HPDE6-E6E7 (cell line): ENCODE measurements at regions not wholly inside any gene's neighbourhood (a gene's known extent, or its start where the extent isn't known, plus 50 kb on each side); places are given as distances from the start of the nearest gene placed in this dataset.
"Not testable (repeated sequence)": the region's sequence is repeated elsewhere in the genome, so short reads cannot be mapped to it uniquely, and the experiment has no call there.

Experiments used
- DNase-seq: peaks from one replicate; pipeline ENCODE4 v3.0.0; 2011; ENCODE audit warnings: missing footprints; ENCODE audit errors: extremely low spot score

DNA sequence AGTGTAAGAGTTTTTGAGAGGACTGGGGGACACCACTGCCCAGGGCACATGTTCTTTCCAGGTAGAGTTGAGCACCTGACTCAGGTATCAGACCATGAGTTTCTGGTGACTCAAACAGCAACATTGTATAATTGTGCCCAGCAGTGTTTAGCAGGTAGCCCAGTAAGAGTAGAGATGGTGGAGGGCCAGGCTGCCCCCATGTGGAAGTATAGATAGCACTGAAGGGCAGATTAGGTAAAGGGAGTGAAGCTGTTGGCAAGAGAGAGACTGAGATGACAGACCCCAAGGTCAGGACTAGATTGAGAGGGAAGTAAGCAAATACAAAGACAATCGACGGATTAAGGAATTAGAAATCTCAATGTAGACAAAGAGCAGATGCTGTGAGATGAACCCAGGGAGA lies 74.6 kb downstream of the TRIM42 start:
- no peak for DNase-seq

DNA sequence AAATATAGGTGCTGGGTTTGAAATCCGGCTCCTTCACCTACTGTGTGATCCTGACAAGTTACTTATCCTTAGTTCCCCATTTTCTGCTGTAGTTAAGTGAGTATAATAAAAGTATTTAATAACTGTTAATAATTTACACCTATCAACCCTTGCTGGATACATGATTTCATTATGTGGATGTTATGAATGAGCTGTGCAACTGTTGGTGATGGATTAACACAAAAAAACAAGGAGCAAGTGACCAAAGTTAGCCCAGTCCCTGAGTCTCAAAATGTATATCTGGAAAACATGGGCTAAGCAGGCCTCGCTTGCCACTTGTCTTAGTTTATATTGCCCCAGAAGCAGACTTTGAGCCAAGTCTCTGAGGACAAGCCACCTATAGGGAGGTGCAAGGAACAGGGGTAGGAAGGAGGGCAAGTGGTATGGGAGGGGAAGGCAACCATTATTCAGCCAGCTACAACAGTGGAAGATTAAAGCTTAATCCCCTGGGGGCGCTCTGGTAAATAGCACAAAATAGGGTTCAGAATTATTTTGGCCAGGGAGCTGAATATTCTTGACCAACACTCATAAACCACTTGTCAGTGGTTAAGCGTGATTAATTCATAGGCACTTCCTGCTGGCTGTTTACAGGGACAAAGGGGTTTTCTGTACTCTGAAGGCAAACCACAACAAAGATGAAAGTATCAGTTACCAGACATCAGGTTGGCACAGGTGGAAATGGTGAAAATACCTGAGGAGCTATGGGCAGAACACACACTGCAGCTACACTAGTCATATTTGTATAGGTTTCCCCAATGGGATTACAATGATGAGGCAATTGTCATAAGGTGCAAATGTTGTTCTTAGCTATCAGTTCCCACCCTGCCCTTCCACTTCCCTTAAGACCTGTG lies 76.2 kb downstream of the TRIM42 start:
- DNase-seq: no peak

DNA sequence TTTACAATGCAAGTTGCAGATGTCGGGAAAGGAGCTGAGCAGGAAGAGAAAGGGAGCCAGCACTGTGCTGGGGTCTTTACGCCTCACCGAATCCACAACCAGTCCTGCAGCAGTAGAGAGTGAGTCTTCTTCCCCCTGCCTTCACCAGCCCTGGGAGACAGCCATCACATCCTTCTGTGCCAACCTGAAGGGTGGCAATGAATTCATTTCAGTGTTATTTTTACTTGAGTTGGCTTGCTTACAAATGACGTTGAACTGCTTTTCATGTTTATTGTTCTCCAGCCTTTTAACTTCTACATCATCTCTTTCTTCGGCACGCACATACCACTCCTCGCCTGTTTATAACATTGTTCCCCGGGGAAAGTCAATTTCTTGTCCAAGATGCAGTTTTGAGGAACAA lies 77.1 kb downstream of the TRIM42 start:
- DNase-seq: no peak

DNA sequence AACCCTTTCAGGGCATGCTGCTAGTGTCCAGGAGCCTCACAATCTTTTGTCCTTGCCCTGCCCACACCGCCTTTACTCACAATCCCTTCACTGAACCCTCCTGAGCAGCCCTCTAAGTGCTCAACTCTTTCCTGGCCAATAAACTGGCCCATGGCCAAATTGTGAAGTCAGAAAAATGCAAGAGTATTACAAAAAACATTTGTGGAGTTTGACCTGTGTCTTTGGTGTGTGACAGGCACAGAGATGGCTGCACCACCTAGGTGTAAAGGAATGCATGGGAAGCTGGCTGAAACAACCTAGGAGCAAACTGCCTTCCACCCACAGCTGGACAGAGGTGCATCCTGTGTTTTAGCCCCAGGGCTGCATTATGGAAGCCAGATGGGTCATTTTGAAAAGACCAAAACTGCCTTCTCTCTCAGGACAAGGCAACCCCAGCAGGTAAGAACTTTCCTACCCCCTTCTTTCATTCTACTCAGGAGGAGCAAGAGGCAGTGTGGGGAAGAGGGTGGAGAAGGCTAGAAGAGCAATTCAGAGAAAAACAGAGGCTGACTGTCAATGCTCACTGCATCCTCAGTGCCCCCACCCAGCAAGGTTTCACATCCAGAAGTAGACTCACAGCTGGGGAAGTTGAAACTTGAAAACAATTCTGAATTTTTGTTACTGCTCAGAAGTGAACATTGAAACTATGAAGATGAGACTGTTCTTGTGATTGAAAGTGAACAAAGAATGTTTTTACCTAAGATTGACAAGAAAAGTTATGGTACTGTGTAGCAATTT lies 78.6 kb downstream of the TRIM42 start:
- no peak for DNase-seq

DNA sequence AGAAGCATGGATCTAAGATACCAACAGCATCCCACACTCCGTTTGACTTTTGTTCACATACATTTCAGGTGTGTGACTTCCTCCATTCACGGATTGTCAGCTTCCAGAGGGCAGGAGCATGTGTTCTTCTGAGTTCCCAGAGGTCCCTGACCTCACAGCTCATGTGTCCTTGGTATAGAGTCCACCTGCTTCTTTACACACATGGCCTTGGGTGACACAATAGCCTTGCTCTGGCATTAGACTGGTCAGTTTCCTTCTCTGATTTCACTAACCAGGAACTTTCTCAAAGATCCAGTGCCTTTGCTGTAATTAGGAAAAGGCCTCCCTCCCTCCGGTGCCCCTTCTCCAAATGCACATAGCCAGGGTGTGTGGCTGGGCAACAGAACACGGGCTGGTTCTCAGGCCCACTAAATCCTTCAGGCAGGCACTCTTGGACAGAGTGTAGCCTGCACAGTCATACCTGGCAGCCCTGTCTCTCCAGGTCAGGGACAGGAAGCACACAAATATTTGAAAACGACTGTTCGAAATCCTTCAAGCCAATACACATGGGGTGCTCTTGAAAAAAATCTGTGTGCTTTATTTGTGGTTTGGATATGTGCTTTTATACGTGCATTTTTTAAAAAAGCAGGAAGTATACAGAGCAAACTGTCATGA lies 81.1 kb downstream of the TRIM42 start:
- no peak for DNase-seq

DNA sequence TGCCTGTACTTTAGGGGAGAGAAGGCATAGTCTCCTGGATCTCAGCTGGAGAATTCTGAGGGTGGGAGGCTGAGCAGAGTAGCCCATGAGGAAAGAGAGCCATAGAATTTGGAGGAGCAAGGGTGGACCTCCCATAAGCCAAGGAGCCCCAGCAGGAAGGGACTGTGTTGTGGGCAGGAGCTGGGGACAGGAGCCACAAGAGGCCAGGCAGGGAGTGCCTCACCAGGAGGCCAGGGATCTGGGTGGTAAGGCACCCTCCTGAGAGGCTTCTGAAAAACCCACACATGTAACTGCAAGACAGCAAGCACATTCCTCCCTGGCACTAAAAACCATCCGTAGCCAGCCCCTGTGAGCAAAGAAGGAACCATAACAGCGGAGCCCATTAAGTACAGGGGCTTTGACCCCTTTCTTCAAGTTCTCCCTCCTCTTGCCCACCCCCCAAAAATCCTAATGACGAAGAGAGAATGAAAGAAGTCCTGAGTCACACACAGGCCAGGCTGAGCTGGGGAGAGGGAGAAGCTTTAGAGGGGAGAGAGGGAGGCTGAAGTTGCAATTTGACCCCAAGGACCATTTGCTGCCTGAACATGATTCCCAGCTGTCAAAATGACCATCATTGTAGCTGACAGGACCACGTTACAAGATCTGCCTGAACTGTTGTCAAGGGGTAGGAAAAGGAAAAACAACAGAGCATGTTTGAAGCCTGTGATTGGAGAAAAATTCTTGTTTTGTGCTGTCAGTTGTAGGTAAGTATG lies 82.6 kb downstream of the TRIM42 start:
- DNase-seq: no peak

DNA sequence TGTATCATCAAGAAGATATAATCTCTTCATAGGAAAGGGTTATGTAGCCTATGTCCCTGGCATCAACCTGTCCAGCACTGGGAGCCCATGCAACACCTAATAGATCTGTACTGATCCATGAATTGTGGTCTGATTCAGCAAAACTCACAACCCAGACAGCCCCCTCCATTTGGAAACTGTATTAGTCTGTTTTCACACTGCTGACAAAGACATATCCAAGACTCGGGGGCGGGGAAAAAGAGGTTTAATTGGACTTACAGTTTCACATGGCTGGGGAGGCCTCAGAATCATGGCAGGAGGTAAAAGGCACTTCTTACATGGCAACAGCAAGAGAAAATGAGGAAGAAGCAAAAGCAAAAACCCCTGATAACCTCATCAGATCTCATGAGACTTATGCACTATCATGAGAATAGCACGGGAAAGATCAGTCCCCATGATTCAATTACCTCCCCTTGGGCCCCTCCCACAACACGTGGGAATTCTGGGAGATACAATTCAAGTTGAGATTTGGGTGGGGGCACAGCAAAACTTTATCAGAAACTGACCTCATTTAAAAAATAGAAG lies 83.3 kb downstream of the TRIM42 start:
- DNase-seq: no peak

DNA sequence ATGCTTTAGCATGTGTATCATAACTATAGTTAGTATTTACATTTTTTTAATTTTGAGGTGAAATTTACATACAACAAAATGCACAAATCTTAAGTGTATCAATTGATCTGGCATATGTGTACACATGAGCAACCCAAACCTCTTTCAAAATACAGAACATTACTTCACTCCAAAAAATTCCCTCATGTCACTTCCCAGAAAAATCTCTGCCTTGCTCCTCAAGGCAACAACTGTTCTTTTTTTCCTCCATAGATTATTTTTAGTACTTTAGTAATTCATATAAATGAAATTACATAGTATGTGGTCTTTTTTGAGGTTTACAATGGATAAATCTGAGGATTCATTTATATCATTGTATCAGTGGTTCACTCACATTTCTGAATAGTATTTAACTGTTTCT lies 84.9 kb downstream of the TRIM42 start:
- no peak for DNase-seq

DNA sequence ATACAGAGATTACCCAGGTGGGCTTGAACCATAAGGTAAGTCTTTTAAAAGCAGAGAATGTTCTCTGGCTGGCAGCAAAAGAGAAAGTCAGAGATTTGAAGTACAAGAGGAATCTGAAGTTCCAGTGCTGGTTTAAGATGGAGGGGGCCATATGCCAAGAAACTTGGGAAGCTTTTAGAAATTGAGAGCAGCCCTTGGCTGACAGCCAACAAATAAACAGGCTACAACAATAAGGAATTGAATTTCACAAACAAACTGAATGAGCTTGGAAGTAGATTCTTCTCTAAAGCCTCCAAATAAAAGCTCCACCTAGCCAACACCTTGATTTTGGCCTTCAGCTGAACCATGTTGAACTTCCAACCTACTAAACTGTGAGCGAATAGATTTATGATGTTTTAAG lies 85.7 kb downstream of the TRIM42 start:
- no peak for DNase-seq

DNA sequence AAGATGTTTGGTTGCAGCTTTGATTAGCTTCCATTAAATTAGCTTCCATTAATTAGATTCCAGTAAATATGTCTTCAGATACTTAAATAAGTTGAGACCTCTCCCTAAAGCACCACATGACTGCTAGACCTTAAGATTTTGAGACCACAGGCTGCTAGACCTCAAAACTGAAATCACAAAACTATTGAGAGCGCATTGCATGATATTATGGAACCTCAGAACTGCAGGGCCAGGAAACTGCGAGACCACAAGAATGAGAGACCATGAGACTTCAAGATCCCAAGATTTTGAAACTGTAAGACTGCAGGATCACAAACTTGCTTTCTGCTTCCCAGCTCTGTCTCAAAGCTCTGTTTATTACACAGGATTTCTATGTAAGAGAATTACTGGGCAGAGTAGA lies 87.4 kb downstream of the TRIM42 start:
- no peak for DNase-seq

DNA sequence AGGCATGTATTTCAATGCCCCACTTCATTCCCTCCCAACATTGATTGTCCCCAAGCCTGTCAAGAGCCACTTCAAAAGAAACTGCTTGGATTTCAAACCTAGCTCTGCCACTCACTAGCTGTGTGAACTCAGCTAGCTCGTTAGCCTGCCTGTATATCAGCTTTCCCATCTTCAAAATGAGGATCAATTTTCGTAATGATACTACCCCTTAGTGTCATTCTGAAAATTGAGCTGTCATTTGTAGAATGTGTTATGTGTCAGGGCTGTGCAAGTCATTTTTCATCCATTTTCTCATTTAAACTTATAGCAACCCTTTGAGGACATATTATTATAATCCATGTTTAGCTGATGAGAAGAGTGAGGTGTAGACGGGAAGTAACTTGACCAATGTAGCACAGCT lies 88.6 kb downstream of the TRIM42 start:
- no peak for DNase-seq

DNA sequence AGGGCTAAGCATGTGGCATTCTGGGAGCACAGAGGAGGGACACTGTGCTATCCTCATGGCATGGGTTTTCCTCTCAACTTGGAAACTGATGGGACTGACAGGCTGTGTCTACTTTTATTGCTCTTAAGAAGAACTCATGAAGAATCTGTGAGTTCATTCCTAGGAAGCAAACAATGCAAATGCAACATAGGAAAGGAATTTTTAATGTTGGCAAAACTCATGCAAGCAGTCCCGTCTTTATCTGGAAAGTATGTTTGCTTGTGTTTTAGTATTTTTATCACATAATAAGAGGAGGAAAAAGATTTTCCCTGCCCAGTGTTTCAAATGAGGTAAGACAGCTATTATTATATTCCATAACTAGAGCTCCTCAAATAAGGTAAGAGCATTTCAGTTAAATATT lies 89.7 kb downstream of the TRIM42 start:
- DNase-seq: no peak

DNA sequence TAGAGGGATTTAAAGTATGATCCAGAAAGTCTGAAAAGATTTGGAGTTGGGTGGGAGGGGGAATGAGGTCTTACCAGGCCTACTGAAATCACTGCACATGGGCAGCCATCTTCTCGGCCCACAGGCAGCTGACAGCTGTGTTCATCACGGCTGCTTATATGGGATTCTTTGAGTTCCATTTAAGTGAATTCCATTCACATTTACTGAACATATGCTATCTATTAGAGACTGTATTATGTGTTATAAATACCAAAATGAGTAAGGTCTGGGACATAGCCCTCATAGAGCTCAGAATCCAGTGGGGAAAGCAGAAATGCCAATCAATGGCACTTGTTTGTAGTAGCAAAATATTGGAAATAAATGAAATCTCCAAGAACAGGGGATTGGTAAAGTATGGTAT lies 91.1 kb downstream of the TRIM42 start:
- DNase-seq: no peak

DNA sequence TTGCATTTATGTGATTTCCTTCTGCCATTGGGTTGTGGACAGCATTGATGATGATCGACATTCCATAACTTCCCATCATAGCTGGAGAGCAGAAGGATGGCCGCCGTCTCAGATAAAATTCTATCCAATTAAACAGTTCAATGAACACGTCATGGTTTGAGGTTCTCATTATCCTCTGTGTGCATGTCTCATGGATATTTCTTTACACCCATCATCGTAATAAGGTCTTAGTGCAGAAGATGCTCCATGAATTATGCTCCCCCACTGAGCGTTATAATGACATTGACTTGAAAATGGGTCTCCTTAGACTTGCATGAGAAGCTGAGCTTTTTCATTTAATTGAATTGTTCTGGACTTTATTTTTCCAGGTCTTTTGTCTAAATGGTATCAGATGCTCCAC lies 92.1 kb downstream of the TRIM42 start:
- no peak for DNase-seq

DNA sequence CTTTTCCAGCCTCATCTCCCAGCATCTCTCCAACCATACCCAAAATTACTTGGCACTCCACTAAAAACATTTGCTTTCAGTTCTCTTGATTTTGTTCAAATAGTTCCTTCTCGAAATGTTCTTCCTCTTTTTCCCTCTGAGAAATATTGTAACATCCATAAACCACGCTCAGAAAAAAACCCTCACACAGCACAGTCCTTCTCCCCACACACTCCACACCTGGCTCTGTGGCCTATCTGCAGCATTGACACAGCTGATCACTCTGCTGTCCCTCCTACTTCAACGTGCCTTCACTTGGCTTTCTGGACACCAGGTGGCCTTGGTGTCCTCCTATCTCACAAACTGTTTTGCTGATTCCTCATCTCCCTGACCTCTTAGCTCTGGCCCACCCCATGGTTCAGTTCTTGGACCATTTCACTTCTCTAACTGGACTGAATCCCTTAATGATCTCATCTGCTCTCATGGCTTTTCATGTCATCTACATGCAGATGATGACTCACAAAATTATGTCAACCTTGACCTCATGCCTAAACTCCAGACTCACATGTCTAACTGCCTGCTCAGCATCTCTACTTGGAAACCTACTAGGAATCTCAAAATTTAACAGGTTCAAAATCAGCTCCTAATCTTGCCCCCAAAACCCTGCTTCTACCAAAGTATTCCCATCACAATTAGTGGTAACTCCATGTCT lies 93.3 kb downstream of the TRIM42 start:
- no peak for DNase-seq

DNA sequence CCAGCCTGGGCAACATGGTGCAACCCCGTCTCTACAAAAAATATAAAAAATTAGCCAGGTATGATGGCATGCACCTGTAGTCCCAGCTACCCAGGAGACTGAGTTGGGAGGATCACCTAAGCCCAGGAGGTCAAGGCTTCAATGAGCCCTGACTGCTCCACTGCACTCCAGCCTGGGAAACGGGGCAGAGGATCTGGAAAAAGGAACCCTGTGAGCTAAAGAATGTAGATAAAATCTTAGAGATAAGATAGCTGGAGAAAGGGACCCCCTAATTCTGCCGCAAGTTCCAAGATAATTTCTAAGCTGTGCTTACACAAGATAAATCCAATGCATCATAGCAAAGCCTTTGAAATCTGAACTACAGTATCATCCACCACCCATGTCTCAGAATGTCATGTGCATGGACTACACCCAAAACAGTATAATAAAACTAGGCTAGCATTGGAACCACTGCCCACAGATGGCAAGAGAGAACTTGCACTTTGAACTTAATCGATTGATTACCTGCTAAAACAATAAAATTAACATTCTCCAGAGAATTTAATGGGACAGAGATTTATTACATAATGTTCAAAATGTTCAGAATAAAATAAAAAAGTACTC lies 99.9 kb downstream of the TRIM42 start:
- no peak for DNase-seq

DNA sequence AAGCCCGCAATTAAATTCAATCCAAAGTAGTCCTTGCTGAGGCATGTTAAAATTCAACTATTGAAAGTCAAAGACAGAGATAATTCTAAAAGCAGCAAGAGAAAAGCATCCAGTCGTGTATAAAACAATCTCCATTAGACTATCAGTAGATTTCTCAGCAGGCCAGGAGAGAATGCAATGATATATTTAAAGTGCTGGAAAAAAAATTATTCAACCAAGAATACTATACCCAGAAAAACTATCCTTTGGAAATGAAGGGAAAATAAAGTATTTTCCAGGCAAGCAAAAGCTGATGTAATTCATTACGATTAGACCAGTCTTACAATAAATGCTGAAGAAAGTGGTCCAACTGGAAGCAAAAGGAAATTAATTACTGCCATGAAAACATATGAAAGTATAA lies 113.5 kb downstream of the TRIM42 start:
- no peak for DNase-seq

DNA sequence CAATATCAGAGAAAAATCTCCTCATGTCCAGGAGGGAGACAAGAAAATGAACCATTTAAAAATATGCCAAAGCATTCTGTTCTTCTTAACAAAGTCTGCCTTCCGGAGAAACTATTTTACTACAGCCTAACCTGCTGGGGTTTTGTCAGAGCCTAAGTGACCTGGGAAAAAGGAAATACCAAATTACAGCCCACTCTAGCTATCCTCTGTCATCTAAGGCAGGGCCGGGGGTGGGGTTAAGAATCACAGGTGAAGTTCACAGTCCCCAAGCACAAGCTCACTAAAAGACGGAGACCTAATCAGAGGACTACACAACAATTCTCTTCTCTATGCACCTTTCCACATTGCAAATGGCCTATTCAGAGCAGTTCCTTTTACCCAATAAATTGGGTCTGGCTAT lies 116.6 kb downstream of the TRIM42 start:
- no peak for DNase-seq

DNA sequence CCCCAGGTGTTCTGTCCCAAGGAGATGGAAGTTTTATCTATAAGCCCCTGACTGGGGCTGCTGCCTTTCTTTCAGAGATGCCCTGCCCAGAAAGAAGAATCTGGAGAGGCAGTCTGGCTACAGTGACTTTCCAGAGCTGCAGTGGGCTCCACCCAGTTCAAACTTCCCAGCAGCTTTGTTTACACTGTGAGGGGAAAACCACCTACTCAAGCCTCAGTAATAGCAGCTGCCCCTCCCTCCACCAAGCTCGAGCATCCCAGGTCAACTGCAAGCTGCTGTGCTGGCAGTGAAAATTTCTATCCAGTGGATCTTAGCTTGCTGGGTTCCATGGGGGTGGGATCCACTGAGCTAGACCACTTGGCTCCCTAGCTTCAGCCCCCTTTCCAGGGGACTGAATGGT lies 125.0 kb downstream of the TRIM42 start:
- not testable (repeated sequence) for DNase-seq

DNA sequence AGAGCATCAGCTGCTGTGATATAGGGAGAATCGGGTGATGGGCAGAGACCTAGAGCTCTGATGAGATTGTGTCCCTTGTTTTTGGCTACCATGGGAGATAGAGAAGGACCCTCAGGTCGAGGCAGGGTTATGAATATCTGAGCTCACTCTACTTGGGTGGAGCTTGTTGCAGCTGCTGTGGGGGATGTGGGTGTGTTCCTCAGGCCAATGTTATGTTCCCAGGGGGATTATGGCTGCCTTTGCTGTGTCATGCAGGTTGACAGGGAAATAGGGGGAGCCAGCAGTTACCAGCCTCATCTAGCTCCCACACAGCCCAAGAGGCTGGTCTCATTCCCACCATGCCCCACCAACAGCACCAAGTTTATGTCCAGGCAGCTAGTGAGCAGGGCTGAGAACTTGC lies 131.5 kb downstream of the TRIM42 start:
- no peak for DNase-seq
